Right cardiac atrium (tissue), 5 donors: ENCODE measurements at regions not wholly inside any gene's neighbourhood (a gene's known extent, or its start where the extent isn't known, plus 50 kb on each side); places are given as distances from the start of the nearest gene placed in this dataset.
A peak's percentile ranks its signal among the peaks of the same experiment; 100 is the strongest.

Experiments
- ATAC-seq, 2 donors: fragments of 200-7000 bp; cut with Tn5 transposase; one replicate each; pipeline versions ENCODE4 v1.8.0 to v1.9.1; 2020; ENCODE audit warnings: moderate library complexity in 2 of 2, mild to moderate bottlenecking in 1 of 2
- DNase-seq, 3 donors: peaks; one replicate each; pipeline ENCODE4 v3.0.0-alpha.2; 2020
- H3K27ac ChIP-seq: one replicate; pipeline ENCODE4 v1.5.1; 2013; ENCODE audit warnings: mild to moderate bottlenecking, low read length, control low read depth, moderate library complexity
- H3K27me3 ChIP-seq: one replicate; pipeline ENCODE4 v1.6.1; 2013; ENCODE audit not compliant: control insufficient read depth, insufficient read depth
- H3K4me1 ChIP-seq: one replicate; pipeline ENCODE4 v1.6.1; 2013; ENCODE audit warnings: low read length; ENCODE audit not compliant: control insufficient read depth, insufficient read depth
- H3K4me3 ChIP-seq: one replicate; pipeline ENCODE4 v1.5.1; 2013; ENCODE audit warnings: low read length, control low read depth
- H3K9me3 ChIP-seq: one replicate; pipeline ENCODE4 v1.6.1; 2013; ENCODE audit warnings: low read length; ENCODE audit not compliant: control insufficient read depth
- WGBS: extraction: QIAGEN DNeasy Blood & Tissue Kit; methylation state at CpG from one replicate; pipeline ENCODE4 v1.1.7; 2013; 5-methylcytosine and 5-hydroxymethylcytosine counted together
- intact Hi-C, 4 donors: fragments of 100-400 bp; cut with DNase I; formaldehyde crosslinking; loops; one replicate each; pipeline versions ENCODE4 v1.11.0 to v1.14.0; 2022 to 2023
- donor health status: healthy with polysubstance abuse.
- donor health status: DM: no; HTN: yes; CAD: no.
- donor health status: DM: no; HTN: no; CAD: no.
- donor health status: DM: no; HTN: yes; CAD: no; lungs with severe emphysema.
- donor health status: DM: yes; HTN: yes; CAD: no.

- WGBS = 62% methylated on average over 1 of the region's 1 CpG
- no peaks in the 10 kb centered on the region for H3K4me1 ChIP-seq
- no peak for ATAC-seq
- no peaks in the 10 kb centered on the region for H3K27me3 ChIP-seq
- H3K27ac ChIP-seq = no peak overlapping the region
- intact Hi-C loops = no loop called here
- H3K4me3 ChIP-seq = no peak overlapping the region
- no peaks in the 10 kb centered on the region for H3K9me3 ChIP-seq
- no peak for DNase-seq
Observed at GRCh38 chr20:40591119-40591518, 97.9 kb downstream of the MAFB start.

GRCh38 chr20:40589581-40589980 is 99.5 kb downstream of the MAFB start:
- WGBS = 55% methylated on average over 2 of the region's 2 CpGs
- H3K9me3 ChIP-seq = no peaks in the 10 kb centered on the region
- H3K4me1 ChIP-seq = no peaks in the 10 kb centered on the region
- ATAC-seq = no peak
- no peak overlapping the region for H3K27ac ChIP-seq
- H3K4me3 ChIP-seq = no peak overlapping the region
- DNase-seq = no peak
- no peaks in the 10 kb centered on the region for H3K27me3 ChIP-seq
- intact Hi-C loops = no loop called here

- ATAC-seq (no peak), DNase-seq (no peak)
- 59% methylated on average over 4 of the region's 4 CpGs for WGBS
- Histone ChIP-seq H3K4me1 (no peaks in the 10 kb centered on the region), H3K27ac (no peak overlapping the region), H3K9me3 (no peaks in the 10 kb centered on the region), H3K27me3 (no peaks in the 10 kb centered on the region), H3K4me3 (no peak overlapping the region)
- intact Hi-C loops = no loop called here
Observed at GRCh38 chr20:40588891-40589290, 100.1 kb downstream of the MAFB start.

GRCh38 chr20:40587038-40587437 is 102.0 kb downstream of the MAFB start:
- 78% methylated on average over 7 of the region's 7 CpGs for WGBS
- no peak for DNase-seq
- no peaks in the 10 kb centered on the region for H3K9me3 ChIP-seq
- intact Hi-C loops = no loop called here
- no peaks in the 10 kb centered on the region for H3K4me1 ChIP-seq
- ATAC-seq = no peak
- H3K4me3 ChIP-seq = no peak overlapping the region
- no peak overlapping the region for H3K27ac ChIP-seq
- H3K27me3 ChIP-seq = no peaks in the 10 kb centered on the region

- peak; percentile 74 to 79 (median 77) for DNase-seq
- intact Hi-C loops = no loop called here
- no peaks in the 10 kb centered on the region for H3K9me3 ChIP-seq
- no peak overlapping the region for H3K4me3 ChIP-seq
- ATAC-seq = peak; percentile 70 to 85
- H3K4me1 ChIP-seq = no peaks in the 10 kb centered on the region
- 27% methylated on average over 3 of the region's 3 CpGs for WGBS
- no peak overlapping the region for H3K27ac ChIP-seq
- no peaks in the 10 kb centered on the region for H3K27me3 ChIP-seq
Observed at GRCh38 chr20:40584130-40584809, 104.8 kb downstream of the MAFB start.

GRCh38 chr20:40583636-40584035 is 105.4 kb downstream of the MAFB start:
- no peaks in the 10 kb centered on the region for H3K27me3 ChIP-seq
- 72% methylated on average over 7 of the region's 7 CpGs for WGBS
- no peaks in the 10 kb centered on the region for H3K9me3 ChIP-seq
- no peak overlapping the region for H3K27ac ChIP-seq
- intact Hi-C loops = no loop called here
- ATAC-seq (no peak), DNase-seq (no peak)
- no peaks in the 10 kb centered on the region for H3K4me1 ChIP-seq
- no peak overlapping the region for H3K4me3 ChIP-seq

- intact Hi-C loops = no loop called here
- Histone ChIP-seq H3K27me3 (no peaks in the 10 kb centered on the region), H3K9me3 (no peaks in the 10 kb centered on the region), H3K27ac (no peak overlapping the region), H3K4me1 (no peaks in the 10 kb centered on the region), H3K4me3 (no peak overlapping the region)
- ATAC-seq = peak in 1 of 2 donors; percentile 42
- DNase-seq = peak in 2 of 3 donors; percentile 70 to 74
- 79% methylated on average over 7 of the region's 7 CpGs for WGBS
Observed at GRCh38 chr20:40583205-40583604, 105.8 kb downstream of the MAFB start.

- no peak for DNase-seq
- WGBS = 62% methylated on average over 4 of the region's 4 CpGs
Observed at GRCh38 chr20:40582531-40582930, 106.5 kb downstream of the MAFB start.

GRCh38 chr20:40579701-40580100 is 109.3 kb downstream of the MAFB start:
- no peak for ATAC-seq
- 95% methylated on average over 1 of the region's 1 CpG for WGBS
- DNase-seq = no peak
- no peak overlapping the region for H3K4me3 ChIP-seq
- intact Hi-C loops = no loop called here
- H3K9me3 ChIP-seq = no peaks in the 10 kb centered on the region
- H3K27ac ChIP-seq = no peak overlapping the region
- no peaks in the 10 kb centered on the region for H3K27me3 ChIP-seq
- no peaks in the 10 kb centered on the region for H3K4me1 ChIP-seq

More at GRCh38 chr20:40582531-40582930, 106.5 kb downstream of the MAFB start:
- H3K9me3 ChIP-seq = no peaks in the 10 kb centered on the region
- H3K4me1 ChIP-seq = no peaks in the 10 kb centered on the region
- H3K27ac ChIP-seq = no peak overlapping the region
- intact Hi-C loops = no loop called here
- peak in 1 of 2 donors; percentile 38 for ATAC-seq
- no peak overlapping the region for H3K4me3 ChIP-seq
- no peaks in the 10 kb centered on the region for H3K27me3 ChIP-seq

GRCh38 chr20:40578961-40579360 is 110.1 kb downstream of the MAFB start:
- WGBS = 57% methylated on average over 4 of the region's 4 CpGs
- no peak overlapping the region for H3K4me3 ChIP-seq
- no peaks in the 10 kb centered on the region for H3K9me3 ChIP-seq
- H3K4me1 ChIP-seq = no peaks in the 10 kb centered on the region
- no peak overlapping the region for H3K27ac ChIP-seq
- intact Hi-C loops = no loop called here
- DNase-seq (no peak), ATAC-seq (no peak)
- no peaks in the 10 kb centered on the region for H3K27me3 ChIP-seq

- DNase-seq (no peak), ATAC-seq (no peak)
- intact Hi-C loops = no loop called here
- Histone ChIP-seq H3K27me3 (no peaks in the 10 kb centered on the region), H3K9me3 (no peaks in the 10 kb centered on the region), H3K4me1 (no peaks in the 10 kb centered on the region), H3K4me3 (no peak overlapping the region), H3K27ac (no peak overlapping the region)
- 51% methylated on average over 4 of the region's 4 CpGs for WGBS
Observed at GRCh38 chr20:40575851-40576250, 113.2 kb downstream of the MAFB start.

GRCh38 chr20:40572251-40572650 is 116.8 kb downstream of the MAFB start:
- intact Hi-C loops = no loop called here
- no peaks in the 10 kb centered on the region for H3K4me1 ChIP-seq
- no peaks in the 10 kb centered on the region for H3K27me3 ChIP-seq
- no peak overlapping the region for H3K27ac ChIP-seq
- DNase-seq = no peak
- peak in 1 of 2 donors; percentile 11 for ATAC-seq
- H3K4me3 ChIP-seq = no peak overlapping the region
- 82% methylated on average over 1 of the region's 1 CpG for WGBS
- no peaks in the 10 kb centered on the region for H3K9me3 ChIP-seq
